ENCODE measurements at regions not wholly inside any gene's neighbourhood (a gene's known extent, or its start where the extent isn't known, plus 50 kb on each side); places are given as distances from the start of the nearest gene placed in this dataset.

DNA sequence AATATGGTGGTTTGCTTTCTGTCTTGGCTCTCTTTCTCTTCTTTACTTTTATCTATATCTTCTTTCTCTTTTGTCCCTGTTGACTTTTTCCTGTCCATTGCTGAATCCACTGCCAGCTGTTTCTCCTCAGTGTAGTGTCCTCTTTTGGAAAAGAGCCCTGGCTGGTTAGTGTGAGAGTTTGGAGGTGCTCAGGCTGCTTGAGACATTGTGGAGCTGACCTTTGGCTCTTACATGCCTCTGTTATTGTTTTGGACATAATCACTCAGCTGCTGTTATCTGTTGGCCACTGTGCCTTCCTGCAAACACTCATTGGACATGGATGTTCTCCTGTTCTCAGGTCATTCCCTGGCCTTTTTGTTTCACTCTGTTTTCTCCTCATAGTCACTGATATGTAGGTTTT, 295.4 kb upstream of the RIOK2 start:
- ChIA-PET CTCF (no interaction called here), POLR2A (no interaction called here)
- H3K4me1 ChIP-seq (ENCODE audit: control insufficient read depth, insufficient read depth, low read length), result no peaks in the 10 kb centered on the region
- no peak for ATAC-seq
- H3K4me3 ChIP-seq (ENCODE audit: low read depth in 2 of 2, low read length in 2 of 2), result no peak overlapping the region
- no peak overlapping the region for H3K27ac ChIP-seq (ENCODE audit: low read length)
- no TSS peak for BruUV-seq (replicated peaks)
- H3K36me3 ChIP-seq (ENCODE audit: control insufficient read depth, insufficient read depth, low read length), result no peaks in the 10 kb centered on the region
- no peaks in the 10 kb centered on the region for H3K9me3 ChIP-seq (ENCODE audit: control insufficient read depth, insufficient read depth, low read depth, low read length)
- in situ Hi-C loops (cut with HindIII; ENCODE audit: low pct_unique_long_range_greater_than_20kb, low sequenced_read_pairs) (no loop called here), intact Hi-C loops (cut with micrococcal nuclease; ENCODE audit: unreplicated experiment) (no loop called here)
- DNase-seq (ENCODE audit: low read depth, low spot score), result no peak
- H3K27me3 ChIP-seq (ENCODE audit: control insufficient read depth, insufficient read depth, low read length), result no peaks in the 10 kb centered on the region
- no peak for TF ChIP-seq POLR2AphosphoS5 (IDR thresholded peaks at IDR 0.05; ENCODE audit: low read depth, low read length)
- no peak for TF ChIP-seq SIN3A (IDR thresholded peaks at IDR 0.05; ENCODE audit: borderline replicate concordance, insufficient read depth, low read depth, low read length)
- TF ChIP-seq, protein P1, sequence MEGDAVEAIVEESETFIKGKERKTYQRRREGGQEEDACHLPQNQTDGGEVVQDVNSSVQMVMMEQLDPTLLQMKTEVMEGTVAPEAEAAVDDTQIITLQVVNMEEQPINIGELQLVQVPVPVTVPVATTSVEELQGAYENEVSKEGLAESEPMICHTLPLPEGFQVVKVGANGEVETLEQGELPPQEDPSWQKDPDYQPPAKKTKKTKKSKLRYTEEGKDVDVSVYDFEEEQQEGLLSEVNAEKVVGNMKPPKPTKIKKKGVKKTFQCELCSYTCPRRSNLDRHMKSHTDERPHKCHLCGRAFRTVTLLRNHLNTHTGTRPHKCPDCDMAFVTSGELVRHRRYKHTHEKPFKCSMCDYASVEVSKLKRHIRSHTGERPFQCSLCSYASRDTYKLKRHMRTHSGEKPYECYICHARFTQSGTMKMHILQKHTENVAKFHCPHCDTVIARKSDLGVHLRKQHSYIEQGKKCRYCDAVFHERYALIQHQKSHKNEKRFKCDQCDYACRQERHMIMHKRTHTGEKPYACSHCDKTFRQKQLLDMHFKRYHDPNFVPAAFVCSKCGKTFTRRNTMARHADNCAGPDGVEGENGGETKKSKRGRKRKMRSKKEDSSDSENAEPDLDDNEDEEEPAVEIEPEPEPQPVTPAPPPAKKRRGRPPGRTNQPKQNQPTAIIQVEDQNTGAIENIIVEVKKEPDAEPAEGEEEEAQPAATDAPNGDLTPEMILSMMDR (IDR thresholded peaks at IDR 0.05), result no peak
- TF ChIP-seq, protein P2, sequence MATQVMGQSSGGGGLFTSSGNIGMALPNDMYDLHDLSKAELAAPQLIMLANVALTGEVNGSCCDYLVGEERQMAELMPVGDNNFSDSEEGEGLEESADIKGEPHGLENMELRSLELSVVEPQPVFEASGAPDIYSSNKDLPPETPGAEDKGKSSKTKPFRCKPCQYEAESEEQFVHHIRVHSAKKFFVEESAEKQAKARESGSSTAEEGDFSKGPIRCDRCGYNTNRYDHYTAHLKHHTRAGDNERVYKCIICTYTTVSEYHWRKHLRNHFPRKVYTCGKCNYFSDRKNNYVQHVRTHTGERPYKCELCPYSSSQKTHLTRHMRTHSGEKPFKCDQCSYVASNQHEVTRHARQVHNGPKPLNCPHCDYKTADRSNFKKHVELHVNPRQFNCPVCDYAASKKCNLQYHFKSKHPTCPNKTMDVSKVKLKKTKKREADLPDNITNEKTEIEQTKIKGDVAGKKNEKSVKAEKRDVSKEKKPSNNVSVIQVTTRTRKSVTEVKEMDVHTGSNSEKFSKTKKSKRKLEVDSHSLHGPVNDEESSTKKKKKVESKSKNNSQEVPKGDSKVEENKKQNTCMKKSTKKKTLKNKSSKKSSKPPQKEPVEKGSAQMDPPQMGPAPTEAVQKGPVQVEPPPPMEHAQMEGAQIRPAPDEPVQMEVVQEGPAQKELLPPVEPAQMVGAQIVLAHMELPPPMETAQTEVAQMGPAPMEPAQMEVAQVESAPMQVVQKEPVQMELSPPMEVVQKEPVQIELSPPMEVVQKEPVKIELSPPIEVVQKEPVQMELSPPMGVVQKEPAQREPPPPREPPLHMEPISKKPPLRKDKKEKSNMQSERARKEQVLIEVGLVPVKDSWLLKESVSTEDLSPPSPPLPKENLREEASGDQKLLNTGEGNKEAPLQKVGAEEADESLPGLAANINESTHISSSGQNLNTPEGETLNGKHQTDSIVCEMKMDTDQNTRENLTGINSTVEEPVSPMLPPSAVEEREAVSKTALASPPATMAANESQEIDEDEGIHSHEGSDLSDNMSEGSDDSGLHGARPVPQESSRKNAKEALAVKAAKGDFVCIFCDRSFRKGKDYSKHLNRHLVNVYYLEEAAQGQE (IDR thresholded peaks at IDR 0.05; ENCODE audit: insufficient read depth in 1 of 2, low read depth in 2 of 2, low read length in 1 of 2), result no peak
- TF ChIP-seq TCF7L2 (IDR thresholded peaks at IDR 0.05; ENCODE audit: low read depth, low read length), result no peak

DNA sequence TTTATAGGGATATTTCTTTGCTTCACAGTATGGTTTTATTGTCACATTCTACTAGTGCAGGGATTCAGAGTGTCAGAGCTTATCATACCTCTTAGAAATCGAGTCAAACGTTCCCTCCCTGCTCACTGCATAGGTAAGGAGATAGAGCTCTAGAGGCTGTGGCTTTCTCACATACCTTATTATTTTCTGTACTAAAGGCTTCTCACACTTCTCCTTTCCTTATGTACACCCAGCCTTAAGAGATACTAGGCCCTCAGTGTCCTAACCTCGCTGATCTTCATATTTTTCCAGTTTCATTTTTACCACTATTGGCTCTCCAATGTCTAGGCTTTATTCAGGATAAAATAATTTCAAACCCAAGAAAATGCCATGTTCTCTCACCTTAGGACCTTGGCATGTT, 297.3 kb upstream of the RIOK2 start:
- Histone ChIP-seq H3K4me3 (ENCODE audit: low read depth in 2 of 2, low read length in 2 of 2) (no peak overlapping the region), H3K27ac (ENCODE audit: low read length) (no peak overlapping the region), H3K4me1 (ENCODE audit: control insufficient read depth, insufficient read depth, low read length) (no peaks in the 10 kb centered on the region), H3K27me3 (ENCODE audit: control insufficient read depth, insufficient read depth, low read length) (no peaks in the 10 kb centered on the region), H3K9me3 (ENCODE audit: control insufficient read depth, insufficient read depth, low read depth, low read length) (no peaks in the 10 kb centered on the region), H3K36me3 (ENCODE audit: control insufficient read depth, insufficient read depth, low read length) (no peaks in the 10 kb centered on the region)
- in situ Hi-C loops (cut with HindIII; ENCODE audit: low pct_unique_long_range_greater_than_20kb, low sequenced_read_pairs), result no loop called here
- TF ChIP-seq TCF7L2 (IDR thresholded peaks at IDR 0.05; ENCODE audit: low read depth, low read length), result no peak
- TF ChIP-seq POLR2AphosphoS5 (IDR thresholded peaks at IDR 0.05; ENCODE audit: low read depth, low read length), result no peak
- TF ChIP-seq, protein P1 (IDR thresholded peaks at IDR 0.05), result no peak
- TF ChIP-seq, protein P2 (IDR thresholded peaks at IDR 0.05; ENCODE audit: insufficient read depth in 1 of 2, low read depth in 2 of 2, low read length in 1 of 2), result no peak
- no peak for TF ChIP-seq SIN3A (IDR thresholded peaks at IDR 0.05; ENCODE audit: borderline replicate concordance, insufficient read depth, low read depth, low read length)
- ATAC-seq, result no peak
- ChIA-PET CTCF (no interaction called here), POLR2A (no interaction called here)
- intact Hi-C loops (cut with micrococcal nuclease; ENCODE audit: unreplicated experiment), result no loop called here
- no peak for DNase-seq (ENCODE audit: low read depth, low spot score)
- BruUV-seq (replicated peaks), result no TSS peak
